Spleen (tissue), 7 donors: ENCODE measurements at regions not wholly inside any gene's neighbourhood (a gene's known extent, or its start where the extent isn't known, plus 50 kb on each side); places are given as distances from the start of the nearest gene placed in this dataset.

Experiments used
- CTCF ChIP-seq, 11 experiments: fragments of 200-600 bp in 7 of 11; fragments of 450-650 bp in 4 of 11; sonication (generic) in 4 of 11; IDR thresholded peaks in 8 of 11; conservative IDR thresholded peaks in 3 of 11; 1 replicate in 7 of 11; 2 replicates in 4 of 11; pipeline versions ENCODE4 v1.4.0 to v1.8.0; 2016 to 2021; ENCODE audit warnings: antibody characterized with exemption in 11 of 11, inconsistent platforms in 4 of 11, mild to moderate bottlenecking in 1 of 11
- POLR2AphosphoS5 ChIP-seq, 3 donors: sonication (generic); formaldehyde crosslinking; IDR thresholded peaks; one replicate each; pipeline ENCODE4 v1.5.1; 2017; ENCODE audit warnings: antibody characterized with exemption in 3 of 3
- donor health status: DM: no; HTN: no; CAD: no; lungs with moderate emphysema.
- donor health status: DM: no; HTN: no; CAD: no.
- donor health status: DM: no; HTN: no; CAD: no.

GRCh38 chr2:217712431-217712830 lies 290.4 kb downstream of the TNS1 start:
- TF ChIP-seq POLR2AphosphoS5 (IDR thresholded peaks at IDR 0.05) (no peak), CTCF (IDR thresholded peaks at IDR 0.05 in 8 of 11, conservative IDR thresholded peaks at IDR 0.05 in 3 of 11) (no peak)
